HUDEP-2 (cell line): ENCODE measurements at regions not wholly inside any gene's neighbourhood (a gene's known extent, or its start where the extent isn't known, plus 50 kb on each side); places are given as distances from the start of the nearest gene placed in this dataset.
"Not testable (repeated sequence)": the region's sequence is repeated elsewhere in the genome, so short reads cannot be mapped to it uniquely, and the experiment has no call there.

ENCODE experiments used
- DNase-seq, 76 experiments: peaks; one replicate each; lab custom pipeline; 2025; ENCODE audit not compliant: unreplicated experiment in 76 of 76; lab: John Stamatoyannopoulos, UW

DNA sequence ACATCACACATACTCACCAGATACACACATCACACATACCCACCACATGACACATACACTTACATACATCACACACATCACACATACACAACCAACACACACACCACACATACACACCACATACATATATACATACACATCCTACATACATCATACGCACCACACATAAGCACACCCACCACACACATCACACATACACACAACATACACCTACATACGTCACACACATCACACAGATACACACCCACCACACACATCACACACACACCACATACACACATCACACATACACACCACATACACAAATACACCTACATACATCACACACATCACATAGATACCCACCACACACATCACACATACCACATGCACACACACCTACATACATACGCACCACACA, 158.4 kb downstream of the NDUFA10 start:
- DNase-seq, result no peak

DNA sequence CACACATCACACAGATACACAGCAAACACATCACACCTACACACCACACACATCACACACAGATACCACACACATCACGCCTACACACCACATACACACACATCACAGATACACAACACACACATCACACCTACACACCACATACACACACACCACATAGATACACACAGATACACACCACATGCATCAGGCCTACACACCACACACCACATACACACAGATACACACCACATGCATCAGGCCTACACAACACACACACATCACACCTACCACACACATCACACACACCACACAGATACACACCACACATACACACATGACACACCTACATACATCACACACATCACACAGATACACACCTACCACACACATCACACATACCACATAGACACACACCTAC, 158.8 kb downstream of the NDUFA10 start:
- no peak for DNase-seq

DNA sequence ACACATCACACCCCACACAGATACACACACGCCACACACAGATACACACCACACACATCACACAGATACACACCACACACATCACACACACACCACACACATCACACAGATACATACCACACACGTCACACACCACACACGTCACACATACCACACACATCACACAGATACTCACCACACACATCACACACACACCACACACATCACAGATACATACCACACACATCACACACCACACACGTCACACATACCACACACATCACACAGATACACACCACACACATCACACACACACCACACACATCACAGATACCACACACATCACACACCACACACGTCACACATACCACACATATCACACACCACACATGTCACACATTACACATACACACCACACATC, 159.3 kb downstream of the NDUFA10 start:
- not testable (repeated sequence) for DNase-seq

DNA sequence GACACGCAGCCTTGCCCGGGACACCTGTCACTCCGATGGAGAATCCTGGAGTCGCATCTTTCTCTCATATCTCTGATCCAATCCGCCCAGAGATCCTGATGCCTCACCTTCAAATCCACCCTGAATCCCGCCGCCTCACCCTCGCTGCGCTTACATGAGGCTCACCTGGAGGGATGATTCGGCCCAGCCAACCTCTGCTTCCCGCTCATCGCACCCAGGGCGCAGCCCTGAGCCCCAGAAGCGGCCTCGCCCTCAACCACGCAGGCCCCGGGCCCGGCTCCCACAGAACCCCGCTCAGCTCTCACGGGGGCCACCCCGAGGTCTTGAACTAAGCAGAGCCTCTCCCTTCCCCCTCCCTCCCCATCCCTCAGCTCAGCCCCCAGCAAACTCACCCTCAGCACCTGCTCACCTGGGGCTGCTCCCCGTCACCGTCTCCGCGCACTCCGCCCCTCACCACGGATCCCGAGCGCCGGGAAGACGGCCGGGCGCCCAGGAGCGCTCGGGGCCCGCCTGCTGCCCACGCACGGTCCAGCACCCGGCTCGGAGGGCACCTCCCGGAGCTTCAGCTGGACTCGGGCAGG, 160.0 kb downstream of the NDUFA10 start:
- DNase-seq, result no peak

DNA sequence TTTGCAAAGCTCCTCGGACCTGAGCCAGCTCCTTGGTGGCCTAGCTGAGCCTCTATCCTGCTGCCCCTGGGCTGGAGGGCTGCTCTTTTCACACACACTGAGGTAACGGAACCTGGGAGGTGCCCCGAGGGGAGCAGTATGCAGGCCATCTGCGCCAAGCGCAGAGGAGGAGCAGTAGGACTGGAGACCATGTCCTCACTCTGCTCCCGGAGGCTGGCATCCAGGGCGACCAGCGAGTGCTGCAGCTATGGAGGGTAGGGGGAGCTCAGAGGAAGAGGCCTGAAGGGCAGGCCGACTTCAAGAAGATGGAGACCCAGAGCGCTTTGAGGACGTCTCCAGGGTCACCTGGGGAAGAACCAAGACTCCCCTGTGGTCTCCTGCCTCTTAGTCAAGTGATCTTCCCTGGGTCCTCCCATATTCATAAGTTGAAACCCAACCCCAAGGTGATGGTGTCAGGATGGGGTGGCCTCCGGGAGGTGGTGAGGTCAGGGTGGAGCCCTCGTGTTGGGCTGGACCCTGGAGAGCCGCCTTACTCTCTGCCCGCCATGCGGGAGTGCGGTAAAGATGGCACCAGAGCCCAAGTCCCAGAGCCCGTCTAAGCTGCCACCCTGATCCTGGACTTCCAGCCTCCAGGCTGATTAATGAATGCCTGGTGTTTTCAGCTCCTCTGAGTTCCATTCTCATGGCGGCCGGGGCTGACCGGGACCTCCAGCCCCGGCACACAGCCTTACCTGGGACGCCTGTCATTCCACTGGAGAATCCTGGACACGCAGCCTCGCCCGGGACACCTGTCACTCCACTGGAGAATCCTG, 160.7 kb downstream of the NDUFA10 start:
- no peak for DNase-seq

DNA sequence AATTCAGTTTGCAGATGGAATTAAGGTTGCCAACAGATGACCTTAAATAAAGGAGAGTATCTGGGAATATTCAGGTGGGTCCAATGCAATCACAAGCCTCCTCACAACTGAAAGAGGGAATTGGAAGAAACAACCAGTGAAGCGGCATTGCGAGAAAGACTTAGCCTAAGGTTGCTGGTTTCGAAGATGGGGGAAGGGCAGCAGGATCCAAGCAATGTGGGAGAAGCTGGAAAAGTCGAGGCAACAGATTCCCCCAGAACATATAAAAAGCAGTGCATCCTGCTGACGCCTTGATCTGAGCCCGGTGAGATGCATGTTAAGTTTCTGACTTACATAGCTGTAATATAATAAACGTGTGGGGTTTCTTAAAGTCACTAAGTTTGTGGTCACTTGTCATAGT, 162.5 kb downstream of the NDUFA10 start:
- no peak for DNase-seq

DNA sequence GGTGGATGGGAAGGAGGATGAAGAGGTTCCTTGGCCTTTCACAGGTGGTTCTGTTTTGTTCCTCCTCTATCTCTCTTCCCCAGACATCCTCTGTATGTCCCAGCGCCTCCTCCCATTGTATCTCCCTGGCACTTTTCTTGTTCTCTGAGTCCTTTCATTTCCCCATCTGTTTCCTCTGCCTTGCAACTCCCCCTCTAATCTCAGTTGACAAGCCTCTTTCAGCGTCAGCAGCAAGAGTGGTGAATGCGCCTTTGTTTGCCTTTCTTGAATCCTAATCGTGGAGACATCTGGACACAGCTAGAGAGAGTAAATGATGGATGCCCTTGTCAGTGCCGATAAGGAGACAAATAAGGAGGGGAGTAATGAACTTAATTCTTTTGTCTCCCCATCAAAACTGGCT, 167.0 kb downstream of the NDUFA10 start:
- DNase-seq, result no peak

DNA sequence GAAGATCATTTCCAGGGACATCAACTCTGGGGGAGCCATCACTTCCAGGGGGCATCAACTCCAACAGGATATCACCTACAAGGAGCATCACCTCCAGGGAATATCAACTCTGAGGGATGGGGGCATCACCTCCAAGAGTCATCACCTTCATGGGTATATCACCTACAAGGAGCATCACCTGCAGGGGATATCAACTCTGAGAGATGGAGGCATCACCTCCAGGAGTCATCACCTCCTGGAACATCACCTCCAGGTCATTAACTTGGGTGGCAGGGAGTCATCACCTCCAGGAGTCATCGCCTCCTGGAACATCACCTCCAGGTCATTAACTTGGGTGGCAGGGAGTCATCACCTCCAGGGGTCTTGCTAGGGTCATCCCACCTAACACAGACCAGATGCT, 167.6 kb downstream of the NDUFA10 start:
- no peak for DNase-seq

DNA sequence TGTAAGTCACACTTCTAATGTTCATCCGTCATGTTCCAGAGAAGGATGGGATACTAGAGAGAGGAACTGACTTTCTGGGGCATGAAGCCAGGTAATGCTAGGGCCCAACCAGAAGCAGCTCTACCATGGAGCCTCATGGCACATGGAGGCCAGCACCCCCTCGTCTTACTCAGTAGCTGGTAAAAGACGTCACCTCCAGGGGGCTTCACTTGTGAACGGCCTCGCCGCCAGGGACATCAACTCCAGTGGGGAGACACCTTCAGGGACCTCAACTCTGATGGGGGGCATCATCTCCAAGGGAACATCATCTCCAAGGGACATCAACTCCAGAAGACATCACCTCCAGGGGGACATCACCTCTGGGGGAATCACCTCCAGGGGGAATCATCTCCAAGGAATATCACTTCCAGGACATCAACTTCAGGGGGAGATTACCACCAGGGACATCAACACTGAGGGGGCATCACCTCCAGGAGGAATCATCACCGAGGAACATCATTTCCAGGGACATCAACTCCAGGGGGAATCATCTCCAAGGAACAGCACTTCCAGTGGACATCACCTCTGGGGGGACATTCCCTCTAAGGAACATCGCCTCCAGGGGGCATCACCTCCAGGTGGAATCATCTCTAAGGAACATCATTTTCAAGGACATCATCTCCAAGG, 168.4 kb downstream of the NDUFA10 start:
- DNase-seq, result no peak

DNA sequence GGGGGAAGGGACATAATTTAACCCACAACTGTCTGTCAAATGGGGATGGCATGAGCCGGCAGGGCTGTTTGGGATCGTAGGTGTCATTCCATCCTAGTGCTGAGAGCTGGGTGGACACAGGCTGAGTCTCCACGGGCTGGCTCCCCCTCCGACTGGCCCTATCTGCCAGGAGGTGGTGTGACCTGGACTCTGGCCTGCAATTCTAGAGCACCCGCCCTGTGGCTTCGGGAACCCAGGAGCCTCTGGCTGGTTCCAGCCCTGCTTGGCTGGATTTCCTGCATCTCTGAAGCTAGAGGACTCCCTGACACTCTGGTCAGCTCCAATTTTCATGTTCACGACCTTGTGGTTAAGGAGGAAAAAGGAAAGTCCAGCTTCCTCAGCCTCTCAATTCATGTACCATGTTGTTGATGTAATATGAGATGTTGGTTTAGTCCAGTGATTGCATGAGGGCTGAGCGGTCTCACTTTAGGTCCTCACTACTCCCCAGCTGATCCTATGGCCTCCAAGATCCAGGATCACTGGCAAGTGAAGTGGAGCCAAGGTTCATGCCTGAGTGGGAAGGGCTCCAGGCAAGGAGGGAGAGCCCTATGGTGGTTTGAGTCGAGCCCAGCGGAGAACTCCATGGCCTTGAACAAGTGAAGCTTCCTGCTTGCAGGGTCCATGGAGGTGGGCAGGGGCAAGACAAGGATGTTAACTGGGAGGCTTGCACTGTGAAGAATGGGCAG, 169.1 kb downstream of the NDUFA10 start:
- DNase-seq, result no peak

DNA sequence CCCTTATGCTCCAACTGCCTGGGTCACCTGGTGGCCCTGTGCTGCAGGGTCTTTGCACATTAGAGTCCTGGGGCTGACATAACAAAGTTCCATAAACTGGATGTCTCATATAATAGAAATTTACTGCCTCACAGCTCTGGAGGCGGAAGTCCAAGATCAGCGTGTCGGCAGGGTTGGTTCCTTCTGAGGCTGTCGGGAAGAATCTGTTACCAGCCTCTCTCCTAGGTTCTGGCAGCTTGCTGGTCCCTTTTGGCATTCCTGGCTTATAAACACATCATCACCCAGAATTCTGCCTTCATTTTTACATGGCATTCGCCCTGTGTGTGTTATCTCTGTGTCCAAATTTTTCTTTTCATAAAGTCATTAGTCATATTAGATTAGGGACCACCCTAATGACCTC, 170.5 kb downstream of the NDUFA10 start:
- DNase-seq, result no peak

DNA sequence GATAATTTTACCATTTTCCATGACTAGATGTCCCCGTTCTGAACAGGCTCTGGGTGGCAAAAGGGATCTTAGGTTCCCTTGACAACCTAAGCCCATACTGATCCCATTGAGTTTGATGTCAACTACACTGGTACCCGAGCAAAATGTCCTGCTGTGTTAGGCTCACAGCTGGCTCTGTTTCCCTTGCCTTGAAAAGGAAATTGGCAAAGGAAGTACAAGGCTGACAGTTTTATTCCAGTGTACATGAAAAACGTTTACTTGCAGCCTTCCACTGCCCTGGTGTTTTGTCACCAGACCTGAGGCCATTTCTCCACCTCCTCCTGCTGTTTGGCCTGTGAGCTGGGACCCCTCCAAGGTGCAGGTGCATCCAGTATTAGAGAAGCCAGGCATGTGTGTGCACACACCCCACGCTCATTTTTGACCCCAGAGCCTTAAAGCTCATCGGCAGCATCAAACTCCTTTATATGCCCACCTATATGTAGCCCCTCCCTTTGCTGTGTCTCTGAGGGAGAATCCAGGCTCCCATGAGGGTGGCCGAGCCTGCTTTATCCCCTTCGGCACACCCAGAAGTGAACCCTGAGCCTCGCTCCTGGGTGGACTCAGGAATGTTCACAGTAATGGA, 171.3 kb downstream of the NDUFA10 start:
- DNase-seq, result no peak

DNA sequence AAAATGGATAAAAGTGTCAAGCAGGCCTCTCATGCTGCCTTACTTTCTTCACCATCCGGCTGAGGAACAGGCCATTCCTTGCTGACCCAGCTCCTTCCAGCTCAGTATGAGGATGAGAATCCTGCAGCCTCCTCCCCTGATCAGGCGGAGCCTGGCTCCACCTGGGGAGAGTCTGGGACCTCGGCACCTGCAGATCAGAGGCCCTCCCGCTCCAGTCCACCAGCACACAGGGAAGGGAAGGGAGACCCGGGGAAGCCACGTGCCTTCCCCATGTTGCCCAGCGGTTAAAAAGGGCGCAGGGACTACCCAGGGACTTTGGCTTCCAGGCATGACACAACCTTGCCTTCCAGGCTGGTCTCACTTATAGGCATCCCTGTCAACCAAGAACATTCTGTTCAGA, 172.0 kb downstream of the NDUFA10 start:
- no peak for DNase-seq

DNA sequence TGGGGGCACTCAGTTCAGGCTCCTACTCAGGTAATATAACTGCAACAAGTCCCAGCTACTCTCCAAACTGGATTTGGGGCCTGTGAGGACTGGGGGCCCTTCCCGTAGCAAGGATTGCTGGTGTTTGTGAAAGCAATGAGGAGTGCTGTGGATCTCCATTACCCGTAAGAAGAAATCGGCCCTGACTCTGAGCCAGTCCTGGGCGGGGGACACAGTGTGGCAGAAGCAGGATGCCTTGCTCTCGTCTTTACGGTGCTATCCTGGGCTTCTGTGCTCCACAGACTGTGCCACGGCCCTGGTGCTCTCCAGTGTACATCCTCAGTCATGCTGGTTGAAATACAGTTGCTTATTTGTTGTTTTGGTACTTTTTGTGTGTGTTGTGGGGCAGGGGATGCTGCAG, 172.9 kb downstream of the NDUFA10 start:
- DNase-seq, result no peak

DNA sequence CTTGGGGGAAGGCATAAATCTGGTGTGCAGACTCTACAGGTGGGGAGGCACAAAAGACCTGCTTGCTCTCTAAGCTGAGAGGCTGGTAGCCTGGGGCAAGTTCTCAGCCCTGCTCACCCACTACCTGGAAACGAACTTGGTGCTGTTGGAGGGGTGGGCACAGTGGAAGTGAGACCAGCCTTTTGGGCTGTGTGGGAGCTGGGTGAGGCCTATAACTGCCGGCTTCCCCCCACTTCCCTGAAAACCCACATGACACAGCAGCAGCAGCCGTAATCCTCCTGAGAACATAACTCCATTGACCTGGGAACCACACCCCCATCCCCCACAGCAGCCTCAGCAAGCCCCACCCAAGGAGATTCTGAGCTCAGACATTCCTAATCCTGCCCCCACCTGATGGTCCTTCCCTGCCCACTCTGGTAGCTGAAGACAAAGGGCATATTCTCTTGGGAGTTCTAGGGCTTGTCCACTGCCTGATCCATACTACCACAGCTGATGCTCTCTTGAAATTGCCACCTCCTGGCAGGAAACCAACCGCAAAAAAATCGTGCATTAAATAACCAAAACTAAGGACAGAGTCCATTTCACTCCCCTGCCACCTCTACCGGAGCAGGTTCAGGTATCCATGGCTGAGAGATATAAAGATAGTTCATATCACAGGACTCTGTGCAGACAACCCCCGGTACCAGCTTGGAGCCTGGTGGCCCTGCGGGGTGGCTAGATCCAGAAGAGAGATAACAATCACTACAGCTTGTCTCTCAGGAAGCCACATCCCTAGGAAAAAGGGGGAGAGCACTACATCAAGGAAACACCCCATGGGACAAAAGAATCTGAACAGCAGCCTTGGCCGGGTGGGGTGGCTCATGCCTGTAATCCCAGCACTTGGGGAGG, 178.1 kb downstream of the NDUFA10 start:
- DNase-seq, result no peak

DNA sequence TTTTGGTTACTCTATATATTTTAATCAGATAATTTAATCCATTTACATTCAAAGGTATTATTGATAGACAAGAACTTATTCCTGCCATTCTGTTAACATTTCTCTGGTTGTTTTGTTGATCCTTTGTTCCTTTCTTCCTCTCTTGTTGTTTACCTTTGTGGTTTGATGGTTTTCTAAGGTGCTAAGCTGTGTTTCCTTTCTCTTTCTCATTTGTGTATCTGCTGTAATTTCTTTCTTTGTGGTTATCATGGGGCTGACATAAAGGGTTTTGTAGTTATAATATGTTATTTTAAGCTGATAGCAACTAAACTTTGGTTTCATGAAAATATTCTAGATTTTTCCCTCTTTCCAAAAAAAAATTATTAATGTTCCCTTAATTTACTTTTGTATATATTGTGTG, 179.2 kb downstream of the NDUFA10 start:
- no peak for DNase-seq

DNA sequence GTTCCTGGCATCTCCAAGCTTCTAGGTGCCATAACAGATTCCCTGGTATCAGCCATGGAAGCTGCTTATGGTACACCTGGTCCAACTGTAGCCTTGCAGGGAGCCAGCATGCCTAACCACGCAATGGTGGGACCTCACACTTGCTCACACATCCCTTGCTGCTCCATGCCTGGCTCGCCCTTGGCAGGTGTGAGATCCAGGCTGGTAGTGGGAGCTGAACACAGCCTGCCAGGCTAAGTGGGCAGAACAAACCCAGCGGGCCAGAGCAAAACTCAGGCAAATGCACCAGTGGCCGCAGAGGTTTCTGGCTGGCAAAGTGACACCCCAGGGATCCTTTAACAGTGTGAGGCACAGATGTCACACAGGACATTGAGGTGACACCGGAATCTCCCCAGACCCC, 185.8 kb downstream of the NDUFA10 start:
- no peak for DNase-seq

DNA sequence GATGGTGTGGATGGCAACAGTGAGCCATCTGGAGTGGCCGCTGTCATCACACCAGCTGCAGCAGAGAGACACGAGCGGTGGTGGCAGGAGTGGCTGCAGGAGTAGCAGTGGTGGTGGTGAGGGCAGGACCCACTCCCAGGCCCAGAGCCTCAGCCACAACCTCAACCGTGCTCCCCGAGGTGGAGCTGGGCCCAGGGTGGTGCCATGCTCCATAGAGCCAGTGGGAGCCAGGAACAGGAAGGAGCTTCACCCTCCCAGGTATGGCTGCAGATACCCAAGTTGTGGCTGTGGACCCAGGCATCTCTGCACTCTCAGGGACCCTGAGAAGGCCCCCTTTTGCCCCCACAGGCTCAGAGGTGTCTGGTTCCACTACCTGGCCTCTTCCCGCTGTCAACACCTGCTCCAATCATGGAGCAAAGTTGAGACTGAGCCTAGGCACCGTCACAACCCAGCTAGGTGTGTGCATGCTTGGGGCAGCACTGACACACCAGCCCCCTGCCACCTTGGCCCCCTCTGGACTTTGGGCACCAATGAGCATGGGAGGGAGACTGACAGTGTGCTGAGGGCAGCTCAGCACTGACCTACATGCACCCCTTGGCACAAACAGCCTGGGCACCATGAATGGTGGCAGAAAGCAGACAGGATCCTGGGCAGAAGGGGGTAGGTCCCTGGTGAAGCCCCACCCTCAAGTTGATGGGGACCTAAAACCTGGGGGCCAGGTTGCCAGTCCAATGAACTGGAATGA, 188.9 kb downstream of the NDUFA10 start:
- no peak for DNase-seq

DNA sequence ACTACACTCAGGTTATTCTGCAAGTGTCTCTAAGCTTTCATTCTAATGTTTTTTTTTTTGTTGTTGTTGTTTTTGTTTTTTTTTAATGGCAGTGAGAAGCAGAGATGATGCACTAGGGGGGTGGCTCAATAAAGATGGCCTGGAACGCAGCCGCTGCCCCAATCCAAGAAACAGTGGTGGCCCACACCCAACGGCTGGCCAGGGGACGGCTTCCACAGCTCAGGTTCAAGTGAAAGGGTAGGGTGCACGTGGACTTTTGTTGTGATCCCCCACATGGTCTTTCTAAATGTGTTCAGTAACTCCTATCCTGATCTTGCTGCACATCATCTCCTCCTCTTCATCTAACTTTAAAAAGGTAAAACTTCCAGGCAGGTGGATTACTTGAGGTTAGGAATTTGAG, 190.1 kb downstream of the NDUFA10 start:
- DNase-seq, result no peak
